ENCODE measurements at regions not wholly inside any gene's neighbourhood (a gene's known extent, or its start where the extent isn't known, plus 50 kb on each side); places are given as distances from the start of the nearest gene placed in this dataset.
"Not testable (repeated sequence)": the region's sequence is repeated elsewhere in the genome, so short reads cannot be mapped to it uniquely, and the experiment has no call there.

GRCh38 chr7:43042302-43042701, 70.1 kb upstream of the HECW1 start:
- H3K4me1 ChIP-seq (ENCODE audit: insufficient read depth, insufficient read length): peaks cover 6% of the 10 kb centered on the region
- H3K9me3 ChIP-seq (ENCODE audit: insufficient read depth, low read length): peaks cover 21% of the 10 kb centered on the region
- no peak overlapping the region for H3K9ac ChIP-seq (ENCODE audit: insufficient read length, low read depth)
- no peak for DNase-seq (ENCODE audit: low read depth, low spot score)
- H3K36me3 ChIP-seq (ENCODE audit: insufficient read depth, insufficient read length, low read length): peaks cover 4% of the 10 kb centered on the region
- TF ChIP-seq YY1 (IDR thresholded peaks at IDR 0.05; ENCODE audit: insufficient read depth, insufficient read length) (no peak), ZNF274 (IDR thresholded peaks at IDR 0.05; ENCODE audit: low read depth, low read length) (no peak), SUZ12 (IDR thresholded peaks at IDR 0.05; ENCODE audit: extremely low read depth, insufficient read depth, insufficient read length) (no peak)
- no peak overlapping the region for H3K4me3 ChIP-seq (ENCODE audit: insufficient read length, low read depth)
- no peaks in the 10 kb centered on the region for H3K27me3 ChIP-seq (ENCODE audit: insufficient read depth, insufficient read length)

- Histone ChIP-seq H3K4me1 (ENCODE audit: insufficient read depth, insufficient read length) (peaks cover 6% of the 10 kb centered on the region), H3K9ac (ENCODE audit: insufficient read length, low read depth) (no peak overlapping the region), H3K4me3 (ENCODE audit: insufficient read length, low read depth) (no peak overlapping the region), H3K27me3 (ENCODE audit: insufficient read depth, insufficient read length) (no peaks in the 10 kb centered on the region), H3K9me3 (ENCODE audit: insufficient read depth, low read length) (peaks cover 9% of the 10 kb centered on the region), H3K36me3 (ENCODE audit: insufficient read depth, insufficient read length, low read length) (peaks cover 4% of the 10 kb centered on the region)
- DNase-seq (ENCODE audit: low read depth, low spot score): no peak
- no peak for TF ChIP-seq SUZ12 (IDR thresholded peaks at IDR 0.05; ENCODE audit: extremely low read depth, insufficient read depth, insufficient read length)
- no peak for TF ChIP-seq YY1 (IDR thresholded peaks at IDR 0.05; ENCODE audit: insufficient read depth, insufficient read length)
- TF ChIP-seq ZNF274 (IDR thresholded peaks at IDR 0.05; ENCODE audit: low read depth, low read length): no peak
Observed at GRCh38 chr7:43044511-43044910, 67.9 kb upstream of the HECW1 start.

- Histone ChIP-seq H3K36me3 (ENCODE audit: insufficient read depth, insufficient read length, low read length) (no peaks in the 10 kb centered on the region), H3K27me3 (ENCODE audit: insufficient read depth, insufficient read length) (no peaks in the 10 kb centered on the region), H3K4me1 (ENCODE audit: insufficient read depth, insufficient read length) (no peaks in the 10 kb centered on the region), H3K4me3 (ENCODE audit: insufficient read length, low read depth) (no peak overlapping the region), H3K9ac (ENCODE audit: insufficient read length, low read depth) (no peak overlapping the region), H3K9me3 (ENCODE audit: insufficient read depth, low read length) (peaks cover 18% of the 10 kb centered on the region)
- DNase-seq (ENCODE audit: low read depth, low spot score): no peak
- no peak for TF ChIP-seq SUZ12 (IDR thresholded peaks at IDR 0.05; ENCODE audit: extremely low read depth, insufficient read depth, insufficient read length)
- no peak for TF ChIP-seq YY1 (IDR thresholded peaks at IDR 0.05; ENCODE audit: insufficient read depth, insufficient read length)
- no peak for TF ChIP-seq ZNF274 (IDR thresholded peaks at IDR 0.05; ENCODE audit: low read depth, low read length)
Observed at GRCh38 chr7:43054052-43054722, 58.3 kb upstream of the HECW1 start.

GRCh38 chr7:43057141-43057540, 55.3 kb upstream of the HECW1 start:
- no peaks in the 10 kb centered on the region for H3K27me3 ChIP-seq (ENCODE audit: insufficient read depth, insufficient read length)
- no peak overlapping the region for H3K9ac ChIP-seq (ENCODE audit: insufficient read length, low read depth)
- peaks cover 18% of the 10 kb centered on the region for H3K9me3 ChIP-seq (ENCODE audit: insufficient read depth, low read length)
- H3K4me3 ChIP-seq (ENCODE audit: insufficient read length, low read depth): no peak overlapping the region
- TF ChIP-seq SUZ12 (IDR thresholded peaks at IDR 0.05; ENCODE audit: extremely low read depth, insufficient read depth, insufficient read length) (no peak), YY1 (IDR thresholded peaks at IDR 0.05; ENCODE audit: insufficient read depth, insufficient read length) (no peak), ZNF274 (IDR thresholded peaks at IDR 0.05; ENCODE audit: low read depth, low read length) (no peak)
- no peak for DNase-seq (ENCODE audit: low read depth, low spot score)
- no peaks in the 10 kb centered on the region for H3K4me1 ChIP-seq (ENCODE audit: insufficient read depth, insufficient read length)
- no peaks in the 10 kb centered on the region for H3K36me3 ChIP-seq (ENCODE audit: insufficient read depth, insufficient read length, low read length)

GRCh38 chr7:43058271-43059066, 54.0 kb upstream of the HECW1 start:
- no peaks in the 10 kb centered on the region for H3K4me1 ChIP-seq (ENCODE audit: insufficient read depth, insufficient read length)
- no peak for TF ChIP-seq YY1 (IDR thresholded peaks at IDR 0.05; ENCODE audit: insufficient read depth, insufficient read length)
- no peak for TF ChIP-seq ZNF274 (IDR thresholded peaks at IDR 0.05; ENCODE audit: low read depth, low read length)
- no peak for TF ChIP-seq SUZ12 (IDR thresholded peaks at IDR 0.05; ENCODE audit: extremely low read depth, insufficient read depth, insufficient read length)
- peaks cover 18% of the 10 kb centered on the region for H3K9me3 ChIP-seq (ENCODE audit: insufficient read depth, low read length)
- H3K36me3 ChIP-seq (ENCODE audit: insufficient read depth, insufficient read length, low read length): no peaks in the 10 kb centered on the region
- no peak overlapping the region for H3K9ac ChIP-seq (ENCODE audit: insufficient read length, low read depth)
- H3K27me3 ChIP-seq (ENCODE audit: insufficient read depth, insufficient read length): no peaks in the 10 kb centered on the region
- peak overlapping the region; percentile 27 for H3K4me3 ChIP-seq (ENCODE audit: insufficient read length, low read depth)
- DNase-seq (ENCODE audit: low read depth, low spot score): no peak

- not testable (repeated sequence) for H3K36me3 ChIP-seq (ENCODE audit: insufficient read depth, insufficient read length, low read length); DNase-seq (ENCODE audit: low read depth, low spot score); H3K4me1 ChIP-seq (ENCODE audit: insufficient read depth, insufficient read length); H3K27me3 ChIP-seq (ENCODE audit: insufficient read depth, insufficient read length)
- H3K4me3 ChIP-seq (ENCODE audit: insufficient read length, low read depth): peak overlapping the region; percentile 27
- peak overlapping the region; percentile 32 for H3K9ac ChIP-seq (ENCODE audit: insufficient read length, low read depth)
- peaks cover 18% of the 10 kb centered on the region for H3K9me3 ChIP-seq (ENCODE audit: insufficient read depth, low read length)
Observed at GRCh38 chr7:43059067-43059600, 53.3 kb upstream of the HECW1 start.
